HG03060 (cell line): ENCODE measurements at regions not wholly inside any gene's neighbourhood (a gene's known extent, or its start where the extent isn't known, plus 50 kb on each side); places are given as distances from the start of the nearest gene placed in this dataset.
"Not testable (repeated sequence)": the region's sequence is repeated elsewhere in the genome, so short reads cannot be mapped to it uniquely, and the experiment has no call there.

Experiments used
- ATAC-seq: cut with Tn5 transposase; IDR thresholded peaks from one replicate; pipeline ENCODE4 v1.9.1; 2021; ENCODE audit warnings: low read depth, moderate number of reproducible peaks; ENCODE audit not compliant: unreplicated experiment

DNA sequence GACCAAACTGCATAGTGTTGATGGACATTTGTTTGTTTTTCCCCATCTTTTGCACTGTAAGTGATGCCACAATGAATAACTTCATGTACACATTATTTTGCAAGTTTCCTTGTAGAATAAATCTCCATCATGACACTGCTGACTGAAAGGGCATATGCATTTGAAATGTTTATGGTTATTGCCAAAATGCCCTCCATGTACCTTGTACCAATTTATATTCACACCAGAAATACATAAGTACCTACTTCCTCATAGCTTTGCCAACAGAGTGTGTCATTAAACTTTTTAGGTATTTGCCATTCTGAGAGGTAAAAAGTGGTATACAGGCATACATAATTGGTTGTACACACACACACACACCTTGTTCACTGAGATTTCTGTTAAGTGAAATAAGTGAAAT lies 361.0 kb upstream of the PCSK5 start:
- no peak for ATAC-seq

DNA sequence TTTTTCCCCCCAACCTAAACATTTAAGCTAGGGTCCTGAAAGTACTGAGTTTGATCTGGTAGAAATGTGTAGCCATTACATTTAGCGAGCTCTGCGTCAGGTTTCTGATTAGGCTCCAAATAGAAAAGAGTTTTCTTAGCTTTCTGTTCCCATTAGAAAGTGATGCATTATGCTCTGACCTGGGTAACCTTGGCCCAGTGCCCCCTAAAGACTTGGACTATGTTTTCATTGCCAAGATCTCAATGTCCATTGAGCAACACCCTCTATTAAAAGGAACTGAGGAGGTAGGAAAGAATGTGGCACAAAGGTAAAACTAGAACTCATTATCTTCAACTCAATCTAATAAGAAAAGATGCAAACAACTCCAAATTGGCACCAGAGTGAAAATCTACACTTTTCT lies 358.9 kb upstream of the PCSK5 start:
- ATAC-seq: no peak

DNA sequence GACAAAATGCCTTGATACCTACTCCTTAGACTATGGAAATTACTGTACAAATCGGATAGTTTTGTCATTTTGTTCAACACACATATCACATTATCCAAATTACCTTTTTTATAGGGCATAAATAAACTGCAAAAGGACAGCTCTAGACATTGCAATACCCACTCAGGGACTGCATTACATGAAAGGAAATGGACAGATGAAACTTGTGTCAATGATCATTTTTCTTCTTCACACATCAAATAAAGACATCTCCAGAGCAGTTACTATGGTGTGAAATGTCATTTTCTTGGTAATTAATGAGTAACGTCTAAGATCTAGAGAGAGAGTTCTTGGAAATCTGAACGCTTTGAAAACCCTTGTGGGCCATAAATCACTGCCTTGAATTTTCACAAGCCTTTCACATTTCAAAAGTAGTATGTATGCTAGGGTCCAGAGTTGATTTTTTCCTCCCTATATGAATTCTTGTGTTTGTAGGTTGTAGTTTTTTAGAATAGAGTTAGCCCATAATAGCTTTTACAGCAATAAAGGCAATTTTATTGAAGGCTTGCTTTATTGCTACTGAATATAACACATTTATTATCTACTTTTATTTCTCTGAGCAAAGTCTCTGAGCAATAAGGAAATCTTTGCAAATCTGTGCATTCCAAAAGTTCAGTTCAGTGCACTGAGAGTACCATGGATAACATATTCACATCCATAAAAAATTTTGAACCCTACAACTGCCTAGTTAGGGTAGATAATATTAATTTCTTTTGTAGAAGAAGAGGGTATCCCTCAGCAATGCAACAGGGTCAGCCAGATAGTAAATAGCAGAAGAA lies 358.0 kb upstream of the PCSK5 start:
- no peak for ATAC-seq

DNA sequence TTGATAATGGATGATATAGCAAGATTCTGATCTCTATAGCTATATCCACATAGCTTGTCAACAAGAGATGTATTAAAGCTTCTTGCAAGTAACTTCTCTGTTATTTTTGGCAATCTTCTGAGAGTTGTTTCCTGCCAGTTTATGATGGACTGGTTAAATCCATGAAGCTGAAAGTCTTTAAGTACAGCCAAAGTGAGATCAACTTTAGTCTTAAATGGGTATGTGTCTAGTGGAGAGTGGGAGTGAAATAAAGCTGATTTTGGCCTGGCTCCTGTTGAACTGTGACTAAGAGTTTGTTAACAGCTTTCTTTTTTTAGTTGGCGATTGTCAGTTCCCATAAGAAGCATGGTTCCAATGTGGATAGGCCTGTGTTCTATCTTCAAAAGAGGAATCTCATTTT lies 350.9 kb upstream of the PCSK5 start:
- ATAC-seq: no peak

DNA sequence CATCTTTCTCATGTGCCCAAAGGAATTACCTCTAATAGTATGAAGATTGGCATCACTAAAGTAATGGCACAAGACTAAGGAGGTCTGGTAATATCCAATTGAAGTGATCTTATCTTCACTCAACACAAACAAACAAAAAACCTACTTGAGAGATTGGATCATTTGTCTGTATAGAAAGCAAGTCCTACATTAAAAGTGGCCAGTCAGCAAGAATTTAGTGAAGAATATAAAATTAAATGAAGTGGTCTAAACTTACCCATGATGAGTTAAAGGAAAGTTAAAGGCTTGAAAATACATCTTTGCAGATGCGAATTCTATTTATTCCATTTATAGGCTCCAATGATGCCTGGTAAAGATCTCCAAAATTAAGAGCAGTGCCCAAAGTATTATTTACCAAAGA lies 350.3 kb upstream of the PCSK5 start:
- ATAC-seq: no peak

DNA sequence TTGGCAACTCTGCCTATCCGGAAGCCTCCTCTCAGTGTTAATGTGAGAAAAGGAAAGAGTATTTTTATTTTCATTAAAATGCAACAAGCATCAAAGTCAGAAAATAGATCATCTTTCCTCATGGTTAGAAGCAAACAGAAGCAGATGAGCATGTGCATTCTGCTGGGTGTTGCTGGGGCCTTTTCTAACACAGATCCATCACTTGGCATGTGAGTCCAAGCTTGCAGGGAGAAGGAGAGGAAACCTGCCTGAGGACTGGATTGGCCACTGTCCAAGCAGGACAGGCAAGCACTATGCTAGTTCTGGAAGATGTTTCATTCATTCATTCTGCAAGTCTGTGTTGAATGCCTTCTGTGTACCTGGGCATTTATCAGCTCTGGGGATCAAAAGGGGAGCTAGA lies 348.7 kb upstream of the PCSK5 start:
- ATAC-seq: no peak

DNA sequence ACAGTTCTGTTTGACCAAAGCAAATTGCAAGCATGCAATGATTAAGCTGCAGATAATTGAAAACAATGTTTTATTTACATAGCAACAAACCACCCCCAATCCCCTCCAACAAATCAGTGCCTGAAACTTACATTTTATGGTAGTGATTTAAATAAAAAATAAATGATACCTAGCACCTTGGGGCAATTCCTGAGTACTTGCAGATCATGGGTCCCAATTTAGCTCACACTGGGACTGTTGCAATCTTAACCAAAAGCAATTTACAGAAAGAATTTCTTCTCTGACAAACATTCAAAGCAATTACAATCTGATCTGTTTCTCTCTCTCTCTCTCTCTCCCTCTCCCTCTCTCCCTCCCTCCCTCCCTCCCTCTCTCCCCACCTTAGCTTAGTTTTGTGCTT lies 345.7 kb upstream of the PCSK5 start:
- no peak for ATAC-seq

DNA sequence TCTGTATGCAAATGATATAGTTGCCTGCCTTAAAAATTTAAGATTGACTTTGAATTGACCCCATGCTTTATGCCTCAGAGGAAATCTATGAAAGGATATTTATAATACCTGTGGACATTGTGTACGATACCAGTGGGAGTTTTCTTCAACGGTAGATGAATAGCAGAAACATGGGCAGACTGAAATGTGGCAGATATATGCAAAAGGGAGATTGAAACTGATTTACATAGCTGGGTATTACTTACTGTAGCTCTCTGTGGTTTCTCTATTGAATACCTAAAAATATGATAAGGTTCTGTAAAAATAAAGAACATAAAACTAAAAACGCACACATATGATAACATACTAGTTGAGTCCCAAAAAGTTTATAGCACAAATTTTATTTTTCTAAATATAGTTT lies 345.2 kb upstream of the PCSK5 start:
- no peak for ATAC-seq

DNA sequence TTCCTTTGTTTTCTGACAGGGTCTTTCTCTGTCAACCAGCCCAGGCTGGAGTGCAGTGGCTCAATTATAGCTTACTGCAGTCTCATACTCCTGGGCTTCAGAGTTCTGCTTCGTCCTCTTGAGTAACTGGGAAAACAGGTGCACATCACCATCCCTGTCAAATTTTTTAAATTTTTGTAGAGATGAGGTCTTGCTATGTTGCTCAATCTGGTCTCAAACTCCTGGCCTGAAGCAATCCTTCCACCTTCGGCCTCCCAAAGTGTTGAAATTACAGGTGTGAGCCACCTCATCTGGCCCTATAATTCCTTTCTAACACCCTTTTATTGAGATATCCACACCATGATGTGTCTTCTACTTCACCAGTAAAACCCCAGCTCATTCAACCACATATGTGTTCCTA lies 341.6 kb upstream of the PCSK5 start:
- no peak for ATAC-seq

DNA sequence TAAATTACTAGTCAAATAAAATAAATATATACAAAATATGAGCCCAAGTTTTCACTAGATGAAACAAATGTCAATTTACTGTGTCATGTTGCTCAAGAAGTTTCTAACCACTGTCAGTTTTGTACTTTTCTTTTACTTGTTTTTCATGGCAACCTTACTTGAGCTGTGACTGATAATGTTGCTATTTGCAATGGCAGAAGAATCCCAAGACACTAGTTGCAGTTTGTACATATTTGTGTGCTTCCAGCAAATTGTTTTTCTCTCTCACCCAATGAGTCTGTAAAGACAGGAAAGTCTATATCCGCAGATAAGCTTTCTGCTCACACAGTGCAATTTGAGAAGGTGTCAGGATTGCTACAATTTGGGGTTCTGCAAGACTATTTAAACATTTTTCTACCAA lies 338.6 kb upstream of the PCSK5 start:
- no peak for ATAC-seq

DNA sequence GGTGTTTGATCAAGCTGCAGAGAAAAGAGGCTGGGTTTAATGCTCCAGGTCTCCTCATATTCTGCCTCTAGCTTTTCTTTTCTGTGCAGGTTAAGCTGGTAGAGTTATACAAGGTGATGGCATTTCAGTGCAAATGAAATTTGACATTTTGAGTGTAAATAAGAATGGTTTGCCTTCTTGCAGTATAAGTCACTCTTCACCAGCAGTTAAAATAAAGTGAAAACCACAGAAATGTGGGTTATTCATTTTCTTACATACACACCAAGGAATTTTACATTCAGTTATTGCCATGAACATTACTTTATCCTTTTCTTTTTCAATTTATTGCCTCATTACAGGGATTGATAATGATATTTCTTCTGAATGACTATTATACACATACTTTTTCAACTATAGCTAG lies 337.5 kb upstream of the PCSK5 start:
- ATAC-seq: no peak

DNA sequence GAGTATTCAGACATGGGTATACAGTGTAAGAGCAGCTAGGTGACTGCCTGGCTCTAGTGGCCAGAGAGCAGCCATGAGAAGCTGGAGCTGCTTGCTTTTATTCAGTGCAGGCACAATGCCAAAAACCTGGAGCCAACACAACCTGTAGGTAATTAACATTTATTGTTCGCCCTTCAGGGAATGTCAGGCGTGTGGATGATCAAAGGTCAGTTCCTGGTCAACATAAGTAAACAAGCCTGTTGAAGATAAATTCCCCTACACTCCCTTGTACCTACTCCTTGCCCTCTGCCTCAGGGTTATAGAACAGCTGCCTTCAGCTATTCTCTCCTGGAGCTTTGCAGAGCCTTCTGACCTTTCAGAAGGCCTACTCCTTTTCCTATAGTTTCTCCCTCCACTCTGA lies 323.7 kb upstream of the PCSK5 start:
- ATAC-seq: not testable (repeated sequence)

DNA sequence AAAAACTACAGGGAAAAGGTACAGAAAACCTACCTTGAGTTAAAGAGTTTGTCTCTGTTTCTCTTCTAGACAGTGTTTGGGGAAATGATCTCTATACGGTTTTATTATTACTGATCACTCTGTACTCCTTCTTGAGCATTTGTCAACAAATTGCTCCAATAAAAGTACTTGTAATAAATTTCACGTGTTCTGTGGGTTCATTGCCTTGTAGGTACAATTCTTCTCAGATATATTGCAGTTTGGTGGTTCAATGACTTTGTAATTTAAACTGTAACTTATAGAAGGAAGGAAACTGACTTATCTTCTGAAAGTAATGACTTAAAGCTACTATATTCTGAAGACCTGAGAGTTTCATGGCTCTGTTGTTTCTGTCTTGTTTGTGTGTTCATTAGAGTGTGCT lies 319.9 kb upstream of the PCSK5 start:
- ATAC-seq: no peak

DNA sequence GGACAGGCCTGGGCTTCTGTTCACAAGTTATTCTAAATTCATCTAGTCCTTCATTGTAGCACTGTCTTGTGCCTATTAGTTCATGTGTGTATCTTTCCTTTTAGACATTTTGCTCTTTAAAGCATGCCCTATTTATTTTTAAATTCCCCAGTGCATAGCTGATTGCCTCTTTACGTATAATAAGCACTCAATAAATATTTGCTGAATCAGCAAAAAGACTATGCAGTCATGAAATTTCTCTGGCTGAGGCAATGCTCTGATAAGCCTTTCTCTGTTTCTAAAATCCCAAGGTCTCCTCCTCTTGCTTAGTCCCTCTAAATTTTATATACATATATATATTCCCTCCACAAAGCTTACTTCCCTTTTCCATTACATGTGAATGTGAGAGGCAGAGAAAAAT lies 315.9 kb upstream of the PCSK5 start:
- ATAC-seq: no peak

DNA sequence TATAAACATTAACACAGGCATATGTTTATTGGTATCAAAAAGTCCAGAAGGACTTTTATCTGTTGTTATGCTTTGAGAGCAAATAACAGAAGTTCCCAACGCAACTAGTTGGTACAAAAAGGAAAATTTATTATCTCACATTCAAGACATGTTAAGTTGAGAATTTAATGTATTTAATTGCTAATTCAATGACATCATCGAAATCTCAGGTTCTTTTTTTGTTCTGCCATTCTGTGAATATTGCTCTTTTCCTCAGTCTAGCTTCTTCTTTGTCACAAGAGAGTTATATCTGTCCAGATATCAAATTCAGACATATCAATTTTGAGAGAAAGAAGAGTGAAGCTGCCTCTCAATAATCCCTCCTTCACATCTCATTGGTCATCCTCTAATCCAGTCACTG lies 307.6 kb upstream of the PCSK5 start:
- ATAC-seq: no peak

DNA sequence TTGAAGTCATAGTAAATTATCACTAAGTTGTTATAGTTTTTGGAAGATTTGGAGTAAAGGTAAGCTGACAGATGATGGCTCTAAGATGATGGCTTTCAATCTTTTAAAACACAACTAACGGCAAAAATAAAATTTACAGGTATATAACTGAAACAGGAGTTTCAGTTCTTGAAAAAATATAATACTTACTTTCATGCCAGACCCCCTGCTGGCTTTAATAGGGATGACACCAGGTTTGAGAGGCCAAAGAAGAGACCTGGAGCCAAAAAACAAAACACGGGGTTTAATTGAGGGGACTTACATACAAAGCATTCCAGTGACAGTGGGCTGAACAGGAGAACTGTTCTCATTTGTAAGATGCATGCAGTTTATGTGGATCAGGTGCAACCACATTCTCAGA lies 301.7 kb upstream of the PCSK5 start:
- ATAC-seq: no peak

DNA sequence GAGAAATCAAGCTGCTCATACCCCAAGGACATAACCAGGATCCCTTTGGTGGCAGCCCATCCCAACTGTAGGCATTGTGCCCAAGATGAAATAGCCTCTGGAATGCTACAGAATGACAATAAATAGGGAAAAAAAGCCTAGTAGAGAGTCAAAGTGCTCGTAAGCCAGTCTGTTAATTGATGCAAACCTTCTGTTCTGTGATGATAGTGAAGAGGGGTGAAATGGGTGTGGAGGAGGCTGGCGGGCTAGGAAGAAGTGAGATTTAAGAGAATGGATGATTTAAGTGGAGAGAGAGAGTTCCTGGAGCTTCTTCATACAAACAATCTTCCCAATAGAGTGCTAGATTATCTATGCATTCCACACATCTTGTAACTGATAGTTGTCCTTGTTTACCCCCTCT lies 301.0 kb upstream of the PCSK5 start:
- ATAC-seq: no peak

DNA sequence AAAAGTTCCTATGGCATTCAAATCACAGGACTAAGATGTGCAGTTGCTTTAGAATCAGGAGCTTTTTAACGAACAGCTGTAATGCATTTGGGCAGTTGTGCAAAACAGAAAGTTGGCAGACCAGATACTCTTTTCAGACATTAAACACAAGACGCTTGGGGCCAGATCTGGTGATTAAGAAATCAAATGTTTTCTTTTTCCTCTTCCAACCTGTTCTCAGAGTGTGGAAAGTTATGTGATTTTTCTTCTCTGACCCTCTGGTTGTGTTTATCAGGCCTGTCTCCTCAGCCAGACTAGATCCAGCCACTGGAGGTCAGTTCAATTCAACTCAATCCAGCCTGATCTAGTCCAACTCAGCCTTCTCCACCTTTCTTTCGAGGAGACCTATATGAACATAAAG lies 298.5 kb upstream of the PCSK5 start:
- no peak for ATAC-seq

DNA sequence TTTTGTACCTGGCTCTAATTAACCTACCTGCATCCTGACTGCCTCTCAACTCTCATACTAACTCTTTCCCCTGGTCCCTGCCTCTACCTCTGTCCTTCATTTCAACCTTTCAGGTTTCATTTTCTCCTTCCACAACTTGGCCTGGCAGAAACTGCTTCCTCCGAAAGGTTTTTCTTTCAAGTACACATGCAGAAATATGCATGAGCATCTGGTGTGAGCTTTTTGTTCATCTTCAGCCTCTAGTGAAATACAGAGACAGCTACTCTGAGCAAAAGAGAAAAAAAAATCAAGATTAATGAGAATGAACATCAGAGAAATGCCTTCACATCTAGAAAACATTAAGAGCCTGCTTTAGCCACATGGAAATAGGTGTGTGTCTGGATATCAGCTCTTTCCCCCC lies 297.9 kb upstream of the PCSK5 start:
- no peak for ATAC-seq

DNA sequence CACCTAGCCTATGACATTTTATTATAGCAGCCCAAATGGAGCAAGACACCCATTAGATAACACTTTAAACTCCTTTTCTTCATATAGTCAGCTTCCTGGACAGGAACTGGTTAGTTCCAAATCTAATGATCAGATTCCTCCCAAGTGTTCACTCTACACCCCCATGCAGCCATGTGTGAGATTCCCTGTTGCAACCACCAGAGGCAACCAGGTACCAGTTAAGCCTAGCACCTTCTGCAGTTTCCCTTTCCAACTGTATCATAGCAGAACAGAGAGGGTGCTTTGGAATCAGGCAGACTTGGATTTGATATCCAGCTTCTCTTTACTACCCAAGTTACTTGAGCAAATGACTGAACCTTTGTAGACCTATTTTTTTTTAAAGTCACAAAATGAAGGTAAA lies 296.6 kb upstream of the PCSK5 start:
- ATAC-seq: no peak

DNA sequence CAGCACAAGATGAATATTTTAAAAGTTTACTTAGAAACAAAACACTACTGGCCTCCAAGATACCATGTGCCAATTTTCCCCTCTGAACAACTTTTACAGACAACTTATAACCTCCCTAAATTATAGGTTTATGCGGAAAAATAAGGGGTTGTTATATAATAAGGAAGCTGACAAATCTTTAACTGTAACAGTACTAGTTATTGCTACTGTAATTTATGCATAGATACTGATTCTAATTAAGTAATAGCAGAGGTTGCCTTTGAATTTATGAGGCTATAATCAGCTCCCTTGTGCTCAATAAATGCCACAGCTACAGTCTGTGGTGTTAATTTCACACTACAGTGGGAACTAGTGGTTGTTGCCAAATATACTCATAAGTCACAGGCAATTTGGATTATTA lies 291.3 kb upstream of the PCSK5 start:
- no peak for ATAC-seq

DNA sequence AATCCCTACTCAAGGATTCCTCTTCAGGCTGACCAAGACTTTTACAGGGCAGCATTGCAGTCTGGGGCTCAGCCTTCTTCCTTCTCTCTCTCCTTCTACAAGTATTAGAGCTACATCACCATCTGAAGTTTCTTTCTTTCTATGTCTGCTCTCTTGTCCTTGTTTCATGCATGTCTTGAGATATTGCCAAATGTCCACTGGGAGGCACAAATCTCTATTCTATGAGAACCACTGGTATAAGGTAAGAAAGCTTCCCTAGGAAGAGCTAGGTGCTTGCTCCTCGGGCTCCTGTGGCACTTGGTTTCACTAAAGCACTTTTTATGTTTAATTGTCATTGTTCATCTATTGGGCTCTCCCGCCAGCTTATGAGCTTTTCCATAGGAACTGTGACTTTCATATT lies 289.2 kb upstream of the PCSK5 start:
- no peak for ATAC-seq

DNA sequence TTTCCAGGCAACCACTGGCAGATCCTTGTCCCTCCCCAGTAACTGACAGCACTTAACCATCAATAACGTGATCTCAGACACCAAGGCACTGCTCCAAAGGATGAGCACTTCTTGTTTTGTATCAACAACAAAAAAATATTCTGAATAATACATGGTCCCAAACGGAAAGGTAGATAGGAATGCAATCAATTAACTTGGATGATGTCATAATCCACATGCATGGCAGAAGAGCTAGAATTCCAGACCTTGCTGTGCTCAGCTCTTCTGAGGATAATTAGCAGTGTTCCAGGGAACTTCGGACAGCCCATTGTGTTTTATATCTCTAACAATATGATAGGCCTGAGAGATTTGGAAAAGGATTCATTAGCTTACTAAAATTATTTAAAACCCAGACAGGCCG lies 288.4 kb upstream of the PCSK5 start:
- ATAC-seq: no peak
